ENCODE measurements at regions not wholly inside any gene's neighbourhood (a gene's known extent, or its start where the extent isn't known, plus 50 kb on each side); places are given as distances from the start of the nearest gene placed in this dataset.
"Not testable (repeated sequence)": the region's sequence is repeated elsewhere in the genome, so short reads cannot be mapped to it uniquely, and the experiment has no call there.

DNA sequence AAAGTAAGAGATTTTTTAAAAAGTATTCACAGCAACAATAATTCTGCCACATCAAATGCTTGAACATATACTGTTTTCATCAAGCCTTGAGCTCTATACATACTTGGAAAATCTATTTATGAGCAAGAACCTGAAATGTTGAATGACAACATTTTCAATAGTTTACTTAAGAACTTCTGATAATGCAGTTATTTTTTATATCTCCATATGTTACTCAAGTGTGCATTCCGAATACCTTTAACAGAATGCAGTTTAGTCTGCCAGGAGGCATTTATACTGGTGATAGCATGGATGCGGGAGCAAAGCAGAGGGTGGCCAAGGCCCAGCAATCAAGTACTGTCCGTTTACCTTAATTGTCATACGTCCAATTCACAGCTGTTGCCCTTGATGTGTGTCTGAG lies 589.5 kb downstream of the KCTD12 start:
- Histone ChIP-seq H3K4me3 (ENCODE audit: low read depth, low read length) (no peak overlapping the region), H3K9me3 (ENCODE audit: control insufficient read depth, low read length) (no peaks in the 10 kb centered on the region), H2AFZ (no peak overlapping the region), H3K27ac (no peak overlapping the region), H3K36me3 (ENCODE audit: control insufficient read depth, insufficient read depth, low read length) (no peaks in the 10 kb centered on the region), H3K4me2 (ENCODE audit: low read length) (no peak overlapping the region), H3K4me1 (no peaks in the 10 kb centered on the region), H3K79me2 (no peaks in the 10 kb centered on the region), H3K9ac (no peak overlapping the region), H3K27me3 (ENCODE audit: control insufficient read depth, insufficient read depth, low read length) (no peaks in the 10 kb centered on the region)
- no peak for TF ChIP-seq CTCF (IDR thresholded peaks at IDR 0.05)

- not testable (repeated sequence) for H3K9ac ChIP-seq; H3K4me1 ChIP-seq; H3K79me2 ChIP-seq; H3K9me3 ChIP-seq (ENCODE audit: control insufficient read depth, low read length); H3K4me2 ChIP-seq (ENCODE audit: low read length); H2AFZ ChIP-seq; H3K27me3 ChIP-seq (ENCODE audit: control insufficient read depth, insufficient read depth, low read length); H3K4me3 ChIP-seq (ENCODE audit: low read depth, low read length); H3K27ac ChIP-seq; H3K36me3 ChIP-seq (ENCODE audit: control insufficient read depth, insufficient read depth, low read length)
These were observed 591.2 kb downstream of the KCTD12 start for GRCh38 chr13:76295020-76295419.

DNA sequence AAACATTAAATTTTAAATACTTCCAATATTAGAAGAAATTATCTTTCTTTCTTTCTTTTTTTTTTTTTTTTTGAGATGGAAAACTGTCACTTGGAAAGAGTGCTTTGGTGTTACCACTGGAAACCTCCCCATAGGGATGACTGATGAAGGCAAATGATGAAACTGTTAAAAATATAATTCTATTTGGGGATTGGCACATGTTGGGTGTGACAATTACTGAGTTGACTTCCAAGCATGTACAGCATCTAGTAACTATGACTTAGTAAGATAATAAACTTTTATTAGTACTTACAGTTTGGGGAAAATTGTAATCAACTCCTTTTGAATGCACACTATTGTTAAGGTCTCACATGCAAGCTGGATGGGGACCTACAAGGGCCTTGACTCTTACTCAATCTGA lies 592.5 kb downstream of the KCTD12 start:
- Histone ChIP-seq H3K9me3 (ENCODE audit: control insufficient read depth, low read length) (no peaks in the 10 kb centered on the region), H2AFZ (no peak overlapping the region), H3K36me3 (ENCODE audit: control insufficient read depth, insufficient read depth, low read length) (no peaks in the 10 kb centered on the region), H3K9ac (no peak overlapping the region), H3K27ac (no peak overlapping the region), H3K4me1 (no peaks in the 10 kb centered on the region), H3K4me3 (ENCODE audit: low read depth, low read length) (no peak overlapping the region), H3K79me2 (no peaks in the 10 kb centered on the region), H3K4me2 (ENCODE audit: low read length) (no peak overlapping the region), H3K27me3 (ENCODE audit: control insufficient read depth, insufficient read depth, low read length) (no peaks in the 10 kb centered on the region)
- TF ChIP-seq CTCF (IDR thresholded peaks at IDR 0.05) = no peak

DNA sequence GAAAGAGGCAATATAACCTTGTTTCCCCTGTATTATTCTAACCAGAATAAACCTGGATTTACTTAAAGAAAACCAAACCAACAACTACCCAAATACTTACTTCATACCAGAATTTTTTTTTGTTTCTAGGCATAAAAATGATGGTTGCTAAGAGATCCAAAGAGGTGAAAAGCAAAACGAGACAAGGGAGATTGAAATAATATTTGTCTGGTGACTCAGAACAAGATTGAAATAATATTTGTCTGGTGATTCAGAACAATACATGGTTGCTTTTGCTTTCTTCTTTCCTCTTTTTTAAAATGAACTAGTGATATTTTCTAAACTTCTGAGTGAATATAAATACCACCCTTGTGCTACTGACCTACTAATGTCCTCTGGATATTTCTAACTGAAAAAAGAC lies 592.9 kb downstream of the KCTD12 start:
- no peak overlapping the region for H3K27ac ChIP-seq
- H3K27me3 ChIP-seq (ENCODE audit: control insufficient read depth, insufficient read depth, low read length) = no peaks in the 10 kb centered on the region
- H3K4me2 ChIP-seq (ENCODE audit: low read length) = no peak overlapping the region
- TF ChIP-seq CTCF (IDR thresholded peaks at IDR 0.05) = no peak
- no peaks in the 10 kb centered on the region for H3K79me2 ChIP-seq
- no peak overlapping the region for H2AFZ ChIP-seq
- no peak overlapping the region for H3K9ac ChIP-seq
- no peaks in the 10 kb centered on the region for H3K4me1 ChIP-seq
- H3K9me3 ChIP-seq (ENCODE audit: control insufficient read depth, low read length) = no peaks in the 10 kb centered on the region
- no peak overlapping the region for H3K4me3 ChIP-seq (ENCODE audit: low read depth, low read length)
- no peaks in the 10 kb centered on the region for H3K36me3 ChIP-seq (ENCODE audit: control insufficient read depth, insufficient read depth, low read length)

GRCh38 chr13:76292726-76293125 lies 593.5 kb downstream of the KCTD12 start:
- no peak overlapping the region for H3K9ac ChIP-seq
- TF ChIP-seq CTCF (IDR thresholded peaks at IDR 0.05) = no peak
- H3K27me3 ChIP-seq (ENCODE audit: control insufficient read depth, insufficient read depth, low read length) = no peaks in the 10 kb centered on the region
- H3K79me2 ChIP-seq = no peaks in the 10 kb centered on the region
- H3K4me3 ChIP-seq (ENCODE audit: low read depth, low read length) = no peak overlapping the region
- H3K27ac ChIP-seq = no peak overlapping the region
- no peaks in the 10 kb centered on the region for H3K36me3 ChIP-seq (ENCODE audit: control insufficient read depth, insufficient read depth, low read length)
- H3K9me3 ChIP-seq (ENCODE audit: control insufficient read depth, low read length) = no peaks in the 10 kb centered on the region
- no peak overlapping the region for H2AFZ ChIP-seq
- H3K4me2 ChIP-seq (ENCODE audit: low read length) = no peak overlapping the region
- H3K4me1 ChIP-seq = no peaks in the 10 kb centered on the region

Measured in parathyroid adenoma (tissue), 2 donors.